ENCODE measurements at regions not wholly inside any gene's neighbourhood (a gene's known extent, or its start where the extent isn't known, plus 50 kb on each side); places are given as distances from the start of the nearest gene placed in this dataset.
"Not testable (repeated sequence)": the region's sequence is repeated elsewhere in the genome, so short reads cannot be mapped to it uniquely, and the experiment has no call there.

- no peak for DNase-seq (ENCODE audit: low spot score)
These were observed 74.7 kb downstream of the BUD13 start for GRCh38 chr11:116698080-116698479.

- DNase-seq (ENCODE audit: low spot score) = no peak
These were observed 75.1 kb downstream of the BUD13 start for GRCh38 chr11:116697639-116698038.

- no peak for DNase-seq (ENCODE audit: low spot score)
These were observed 75.8 kb downstream of the BUD13 start for GRCh38 chr11:116697011-116697410.

GRCh38 chr11:116696381-116696941 lies 76.3 kb downstream of the BUD13 start:
- DNase-seq (ENCODE audit: low spot score) = no peak

GRCh38 chr11:116695657-116696254 lies 77.0 kb downstream of the BUD13 start:
- DNase-seq (ENCODE audit: low spot score) = no peak

DNA sequence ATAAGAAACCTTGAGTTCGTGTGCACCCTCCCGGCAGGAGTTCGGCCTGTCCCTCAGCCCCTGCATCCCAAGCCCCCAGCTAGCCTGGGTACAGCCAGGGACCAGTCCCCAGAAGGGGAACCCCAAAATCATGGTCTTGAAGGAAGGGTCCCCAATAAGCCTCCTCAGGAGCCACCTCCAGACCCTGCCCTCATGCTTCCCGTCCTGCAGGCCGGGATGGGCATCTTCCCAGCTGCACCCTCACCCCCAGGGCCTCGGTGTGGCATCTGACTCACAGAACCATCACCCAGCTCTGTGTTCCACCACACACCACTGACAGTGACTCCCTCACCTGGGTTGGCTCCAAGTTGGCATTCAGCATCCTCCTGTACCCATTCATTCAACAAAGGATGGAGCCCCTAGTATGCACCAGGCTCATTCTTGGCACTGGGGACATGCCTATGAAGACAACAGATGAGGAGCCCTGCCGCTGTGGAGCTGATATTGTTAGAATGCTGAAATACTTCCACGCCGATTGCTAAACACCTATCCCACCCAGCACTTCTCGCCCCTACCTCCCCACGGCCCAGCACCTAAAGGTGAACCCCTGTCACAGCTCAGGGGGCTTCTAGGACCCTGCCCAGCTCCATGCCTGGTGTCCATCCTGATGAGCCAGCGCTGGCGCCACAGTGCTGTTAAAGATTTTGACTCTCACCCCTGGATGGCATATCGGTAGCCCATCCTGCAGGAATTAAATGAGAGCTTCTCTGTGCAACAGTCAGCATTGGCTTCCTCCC lies 77.8 kb downstream of the BUD13 start:
- DNase-seq (ENCODE audit: low spot score) = no peak

DNA sequence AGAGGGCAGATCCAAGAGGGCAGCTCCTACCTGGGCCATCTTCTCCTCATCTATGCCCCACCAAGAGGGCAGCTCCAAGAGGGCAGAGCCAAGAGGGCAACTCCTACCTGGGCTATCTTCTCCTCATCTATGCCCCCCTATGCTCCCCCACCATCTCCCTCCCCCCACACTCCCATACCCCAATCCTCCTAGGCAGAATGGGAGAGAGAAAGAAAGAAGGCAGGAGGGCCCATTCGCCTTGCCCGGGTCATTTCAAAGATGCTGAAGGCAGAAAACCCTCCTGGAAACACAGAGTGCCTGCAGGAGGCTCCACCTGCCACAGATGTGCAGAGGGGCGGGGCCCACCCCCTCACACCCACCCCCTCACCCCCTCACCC lies 78.5 kb downstream of the BUD13 start:
- no peak for DNase-seq (ENCODE audit: low spot score)

DNA sequence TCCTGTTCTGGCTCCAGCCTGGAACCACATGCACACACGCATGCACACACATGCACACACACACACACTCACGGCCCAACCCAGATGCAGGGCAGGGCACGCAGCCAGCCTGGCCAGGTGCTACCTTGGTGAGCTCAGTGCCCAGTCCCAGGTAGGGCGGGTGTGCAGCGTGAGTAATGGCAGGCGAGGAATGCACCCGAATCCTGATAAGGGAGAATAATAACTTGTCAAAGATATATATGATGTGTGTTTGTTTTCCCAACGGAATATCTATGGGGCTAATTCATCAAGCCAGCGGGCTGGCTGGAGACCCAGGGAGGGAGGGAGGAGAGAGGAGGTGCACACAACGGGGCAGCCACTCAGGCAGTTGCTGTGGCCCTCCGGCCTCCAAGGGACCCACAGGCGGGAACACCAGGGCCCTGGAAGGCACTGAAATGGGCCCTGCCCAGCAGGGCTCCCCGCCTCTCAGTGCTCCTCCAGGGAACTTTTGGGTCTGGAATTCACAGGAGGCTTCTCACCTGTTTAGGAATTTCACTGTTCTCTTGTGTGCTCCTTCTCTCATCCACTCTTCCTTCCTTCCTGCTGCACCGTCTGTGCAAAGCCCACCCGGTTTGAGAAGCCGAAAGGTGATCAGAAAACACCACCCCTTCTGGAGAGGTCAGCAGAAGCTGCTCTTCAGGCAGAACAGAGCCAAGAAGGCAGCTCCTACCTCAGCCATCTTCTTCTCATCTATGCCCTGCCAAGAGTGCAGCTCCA lies 79.0 kb downstream of the BUD13 start:
- no peak for DNase-seq (ENCODE audit: low spot score)

DNA sequence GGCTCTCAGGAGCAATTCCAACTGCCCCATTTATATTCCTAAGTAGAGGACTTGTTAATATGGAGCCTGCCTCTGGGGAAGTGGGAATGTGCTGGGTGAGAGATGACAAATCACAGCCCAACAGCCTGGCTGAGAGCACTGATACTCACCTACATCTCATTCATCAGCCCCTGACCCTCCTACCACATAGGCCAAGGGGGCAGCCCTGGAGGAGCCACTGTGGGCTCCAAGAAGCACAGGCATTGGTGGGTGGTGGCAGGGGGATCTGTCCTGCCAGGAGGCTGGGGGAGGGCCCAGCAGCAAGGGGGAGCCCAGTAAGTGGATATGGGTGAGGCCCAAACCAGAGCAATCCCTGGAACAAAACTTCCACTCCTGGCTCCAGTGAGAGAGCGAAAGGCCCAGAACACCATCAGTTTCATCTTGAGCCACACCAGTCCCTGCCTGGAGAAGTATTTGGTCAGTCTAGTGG lies 79.7 kb downstream of the BUD13 start:
- no peak for DNase-seq (ENCODE audit: low spot score)

- no peak for DNase-seq (ENCODE audit: low spot score)
These were observed 80.3 kb downstream of the BUD13 start for GRCh38 chr11:116692318-116693101.

GRCh38 chr11:116691771-116692177 lies 81.0 kb downstream of the BUD13 start:
- peak; percentile 67 for DNase-seq (ENCODE audit: low spot score)

DNA sequence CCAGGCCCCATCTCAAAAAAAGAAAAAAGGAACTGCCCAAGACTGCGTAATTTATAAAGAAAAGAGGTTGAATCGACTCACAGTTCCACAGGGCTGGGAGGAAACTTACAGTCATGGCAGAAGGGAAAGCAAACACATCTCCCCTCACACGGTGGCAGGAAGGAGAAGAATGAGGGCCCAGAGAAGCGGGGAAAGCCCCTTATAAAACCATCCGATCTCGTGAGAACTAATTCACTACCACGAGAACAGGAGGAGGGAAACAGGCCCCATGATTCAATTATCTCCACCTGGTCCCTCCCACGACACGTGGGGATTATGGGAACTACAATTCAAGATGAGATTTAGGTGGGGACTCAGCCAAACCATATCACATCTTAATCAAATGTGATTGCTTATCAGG lies 82.2 kb downstream of the BUD13 start:
- no peak for DNase-seq (ENCODE audit: low spot score)

GRCh38 chr11:116689413-116690127 lies 83.2 kb downstream of the BUD13 start:
- DNase-seq (ENCODE audit: low spot score) = no peak

DNA sequence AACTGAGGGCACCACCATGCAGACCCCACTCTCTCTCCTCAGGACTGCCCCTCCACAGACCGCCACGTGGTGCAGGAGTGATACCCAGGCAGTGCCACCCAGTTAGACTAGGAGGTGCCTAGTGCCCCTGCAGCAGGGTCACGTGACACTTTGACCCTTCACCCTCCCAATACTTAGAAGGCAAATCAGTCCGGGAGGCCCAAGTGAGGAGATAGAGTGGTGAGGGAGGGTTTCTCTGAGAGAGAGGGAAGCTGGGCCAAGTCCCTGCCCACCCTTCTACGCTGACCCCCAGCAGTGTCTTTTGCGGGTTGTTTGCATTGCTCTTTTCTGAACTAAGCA lies 84.6 kb downstream of the BUD13 start:
- DNase-seq (ENCODE audit: low spot score) = no peak

- DNase-seq (ENCODE audit: low spot score) = no peak
These were observed 85.2 kb downstream of the BUD13 start for GRCh38 chr11:116687458-116688201.

DNA sequence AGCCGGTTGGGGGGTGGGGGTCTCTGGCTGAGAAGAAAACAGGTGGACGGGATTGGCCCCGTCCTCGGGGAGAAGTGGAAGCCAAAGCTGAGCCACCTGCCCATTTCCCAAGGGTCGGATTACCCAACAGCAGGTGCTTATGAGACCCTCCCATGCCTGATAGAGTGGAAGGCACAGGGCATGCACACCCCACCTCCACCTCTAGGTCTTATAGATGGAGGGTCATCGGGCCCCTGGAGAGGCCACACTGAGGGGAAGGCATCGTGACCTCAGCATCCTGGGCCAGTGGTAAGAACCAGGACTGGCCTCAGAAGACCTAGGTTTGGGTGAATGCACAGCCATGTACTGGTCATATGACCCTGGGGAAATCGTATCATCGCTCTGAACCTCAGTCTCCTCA lies 85.9 kb downstream of the BUD13 start:
- no peak for DNase-seq (ENCODE audit: low spot score)

GRCh38 chr11:116683982-116684381 lies 88.8 kb downstream of the BUD13 start:
- no peak for DNase-seq (ENCODE audit: low spot score)

GRCh38 chr11:116680349-116681125 lies 92.2 kb downstream of the BUD13 start:
- DNase-seq (ENCODE audit: low spot score) = no peak

DNA sequence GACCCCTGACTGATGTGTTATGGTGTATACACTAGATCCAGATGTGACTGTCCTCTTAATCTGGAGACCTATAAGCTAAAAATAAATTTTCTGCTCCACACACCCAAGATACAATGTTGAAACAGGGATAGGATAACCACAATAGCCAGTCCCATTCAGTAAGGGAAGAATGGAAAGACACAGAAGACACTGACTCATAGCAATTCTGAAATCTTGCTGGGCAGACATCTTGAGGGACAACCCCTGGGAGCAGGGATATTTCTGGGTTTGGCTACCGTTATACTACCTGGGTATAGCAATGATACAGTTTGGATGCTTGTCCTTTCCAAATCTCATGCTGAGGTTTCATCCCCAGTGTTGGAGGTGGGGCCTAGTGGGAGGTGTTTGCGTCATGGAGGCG lies 93.9 kb downstream of the BUD13 start:
- no peak for DNase-seq (ENCODE audit: low spot score)

- DNase-seq (ENCODE audit: low spot score) = not testable (repeated sequence)
These were observed 105.5 kb downstream of the BUD13 start for GRCh38 chr11:116667318-116667717.

Measured in NAMALWA (cell line).